HG03095 (cell line): ENCODE measurements at regions not wholly inside any gene's neighbourhood (a gene's known extent, or its start where the extent isn't known, plus 50 kb on each side); places are given as distances from the start of the nearest gene placed in this dataset.

Source experiments
- ATAC-seq: cut with Tn5 transposase; IDR thresholded peaks from one replicate; pipeline ENCODE4 v1.9.1; 2021; ENCODE audit warnings: moderate library complexity; ENCODE audit not compliant: unreplicated experiment

DNA sequence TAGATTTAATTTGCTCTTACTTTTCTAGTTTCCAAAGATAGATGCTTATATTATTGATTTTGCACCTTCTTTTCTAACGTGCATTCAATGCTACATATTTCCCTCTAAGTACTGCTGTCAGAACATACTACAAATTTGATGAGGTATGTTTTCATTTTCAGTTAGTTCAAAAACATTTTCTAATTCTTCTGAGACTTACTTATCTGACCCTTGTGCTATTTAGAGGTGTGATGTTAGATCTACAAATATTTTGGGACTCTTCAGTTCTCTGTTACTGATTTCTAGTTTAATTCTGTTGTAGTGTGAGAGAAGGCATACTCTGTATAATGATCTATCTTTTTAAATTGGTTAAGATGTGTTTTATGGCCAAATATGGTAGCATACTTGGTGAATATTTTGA, 97.8 kb upstream of the TMEM168 start:
- ATAC-seq = no peak

DNA sequence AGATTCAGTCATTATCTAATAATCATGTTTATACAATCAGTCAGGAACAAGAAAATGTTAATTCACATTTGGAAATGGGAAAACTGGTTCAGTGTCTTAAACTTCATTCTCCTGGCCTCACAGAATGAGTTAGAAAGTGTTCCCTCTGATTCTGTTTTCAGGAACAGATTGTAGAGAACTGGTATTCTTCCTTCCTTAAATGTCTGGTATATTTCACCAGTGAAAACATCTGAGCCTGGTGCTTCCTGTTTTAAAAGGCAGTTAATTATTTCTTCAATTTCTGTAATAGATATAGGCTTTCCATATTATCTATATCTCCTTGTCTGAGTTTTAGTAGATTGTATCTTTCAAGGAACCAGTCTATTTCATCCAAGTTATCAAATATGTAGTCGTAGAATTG, 97.1 kb upstream of the TMEM168 start:
- ATAC-seq = no peak

DNA sequence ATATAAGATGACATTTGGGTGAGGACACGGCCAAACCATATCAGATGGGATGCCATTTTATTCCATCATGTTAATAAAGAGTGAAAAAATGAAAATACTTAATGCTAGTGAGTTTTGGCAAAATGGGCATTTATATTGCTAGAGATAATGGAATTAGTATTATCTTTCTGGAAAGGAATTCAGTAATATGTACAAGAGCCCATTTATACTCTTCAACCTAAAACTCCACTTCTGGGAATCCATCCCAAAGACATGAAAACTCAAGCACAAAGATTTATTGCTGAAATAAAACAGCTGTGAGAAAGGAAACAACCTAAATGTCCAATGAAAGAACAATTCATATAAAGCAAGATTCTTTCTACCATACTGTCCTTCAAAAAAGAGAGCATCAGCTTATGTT, 96.0 kb upstream of the TMEM168 start:
- no peak for ATAC-seq

DNA sequence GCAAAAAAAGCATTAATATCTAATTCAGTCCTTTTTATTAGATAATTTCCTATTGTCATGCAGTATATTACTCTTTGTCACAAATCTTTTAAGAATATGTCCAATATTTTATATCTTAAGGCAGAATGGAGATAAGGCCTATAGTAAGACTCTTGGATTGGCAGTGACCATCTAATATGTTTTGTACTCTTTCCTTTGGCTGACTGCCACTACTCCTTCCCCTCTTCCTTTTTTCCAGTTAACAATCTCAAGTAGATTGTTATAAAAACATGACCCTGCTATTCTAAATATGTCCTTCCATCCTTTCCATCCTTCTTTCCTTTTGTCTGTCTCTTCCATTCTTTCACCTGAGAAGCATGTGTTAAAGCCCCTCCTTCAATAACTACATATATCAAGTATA, 92.8 kb upstream of the TMEM168 start:
- ATAC-seq = no peak

DNA sequence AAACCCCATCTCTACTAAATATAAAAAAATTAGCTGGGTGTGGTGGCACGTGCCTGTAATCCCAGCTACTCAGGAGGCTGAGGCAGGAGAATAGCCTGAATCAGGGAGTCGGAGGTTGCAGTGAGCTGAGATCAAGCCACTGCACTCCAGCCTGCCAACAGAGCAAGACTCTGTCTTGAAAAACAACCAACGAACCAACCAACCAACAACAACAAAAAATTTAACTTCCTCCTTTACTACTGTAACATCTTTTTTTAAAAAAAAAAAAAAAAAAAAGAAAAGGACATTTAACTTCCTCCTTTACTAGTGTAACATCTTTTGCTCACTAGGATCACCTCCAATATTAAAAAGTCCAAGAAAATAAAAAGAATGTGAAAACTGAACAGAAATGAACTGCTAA, 92.3 kb upstream of the TMEM168 start:
- ATAC-seq = no peak

DNA sequence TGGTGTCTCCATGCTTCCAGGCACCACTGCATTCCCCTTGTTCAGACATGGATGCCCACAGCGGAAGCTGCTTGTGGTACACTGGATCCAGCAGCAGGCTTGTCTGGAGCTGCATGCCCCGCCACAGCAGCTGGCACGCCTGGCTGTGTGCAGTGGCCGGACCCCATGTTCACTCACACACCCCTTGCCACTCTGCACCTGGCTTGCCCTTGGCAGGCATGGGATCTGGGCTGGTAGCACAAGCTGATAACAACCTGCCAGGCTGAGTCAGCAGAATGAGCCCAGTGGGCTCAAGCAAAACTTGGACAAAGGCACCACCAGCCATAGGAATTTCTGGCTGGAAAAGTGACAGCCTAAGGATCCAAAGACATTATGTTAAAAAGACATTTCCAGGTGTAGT, 91.8 kb upstream of the TMEM168 start:
- ATAC-seq = no peak

DNA sequence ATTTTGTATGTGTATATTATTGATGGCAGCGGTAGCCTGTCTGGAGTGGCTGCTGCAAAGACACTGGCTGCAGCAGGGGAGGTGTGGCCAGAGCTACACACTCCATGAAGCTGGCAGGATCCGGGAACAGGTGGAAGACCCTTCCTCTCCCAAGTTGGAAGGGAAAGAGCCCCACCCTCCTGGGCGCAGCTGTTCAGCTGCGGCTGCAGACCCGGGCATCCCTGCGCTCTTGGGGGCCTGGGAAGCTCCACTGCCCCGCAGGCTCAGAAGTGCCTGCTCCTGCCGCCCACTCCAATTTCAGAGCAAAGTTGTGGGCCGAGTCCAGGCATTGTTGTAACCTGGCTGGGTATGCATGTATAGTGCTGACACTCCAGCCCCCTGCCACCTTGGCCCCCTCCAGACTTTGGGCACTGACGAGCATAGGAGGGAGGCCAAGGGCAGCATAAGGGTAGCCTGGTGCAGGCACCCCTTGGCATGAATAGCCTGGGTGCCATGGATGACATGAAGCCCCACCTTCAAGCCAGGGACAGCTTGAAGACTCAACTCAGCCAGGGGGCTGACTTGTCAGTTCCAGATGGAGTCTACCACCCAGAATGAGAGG, 90.7 kb upstream of the TMEM168 start:
- ATAC-seq = no peak

DNA sequence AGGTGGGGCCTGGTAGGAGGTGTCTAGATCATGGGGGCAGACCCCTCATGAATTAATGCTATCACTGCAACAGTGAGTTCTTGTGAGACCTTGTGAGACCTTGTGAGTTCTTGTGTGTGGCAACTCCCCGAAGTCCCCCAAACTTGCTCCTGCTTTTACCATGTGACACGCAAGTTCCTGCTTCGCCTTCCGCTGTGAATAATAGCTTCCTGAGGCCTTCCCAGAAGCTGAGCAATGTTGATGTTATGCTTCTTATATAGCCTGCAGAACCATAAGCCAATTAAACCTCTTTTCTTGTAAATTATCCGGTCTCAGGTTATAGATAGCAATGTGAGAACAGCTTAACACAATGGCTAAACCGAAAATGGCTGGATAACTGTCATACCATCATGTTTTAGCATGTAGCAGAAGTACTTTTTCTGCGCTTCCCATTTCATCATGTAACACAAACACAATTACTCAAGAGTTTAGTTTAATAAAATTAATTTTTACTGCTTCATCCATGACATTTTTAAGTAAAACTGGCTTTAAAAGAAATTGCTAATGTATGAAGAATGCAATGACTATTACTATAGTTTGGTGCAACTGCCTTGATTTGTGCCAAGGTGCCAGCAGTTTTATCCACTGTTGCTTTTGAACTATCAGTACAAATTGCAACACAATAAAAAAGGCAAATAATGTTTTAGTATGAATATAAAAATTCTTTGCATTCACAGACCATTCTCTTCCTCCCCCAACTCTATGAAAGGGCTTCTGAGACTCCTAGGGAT, 87.7 kb upstream of the TMEM168 start:
- ATAC-seq = no peak

DNA sequence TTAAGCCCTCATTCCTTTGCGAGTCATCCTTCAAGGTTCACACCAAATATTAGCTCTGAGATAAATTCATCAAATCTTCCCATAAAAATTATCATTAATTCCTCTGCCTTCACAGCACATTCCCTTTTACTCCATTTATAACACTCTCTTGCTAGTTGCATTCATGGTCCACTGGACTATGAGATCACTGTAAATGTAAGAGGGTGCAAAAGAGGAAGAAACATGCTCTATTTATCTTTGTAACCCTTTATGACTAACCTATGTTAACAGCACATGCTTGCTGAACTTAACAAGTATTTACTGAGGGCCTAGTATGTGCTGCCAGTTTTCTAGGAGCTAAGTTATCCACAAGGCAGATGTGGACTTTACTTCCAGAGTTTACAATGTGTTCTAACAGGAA, 86.7 kb upstream of the TMEM168 start:
- no peak for ATAC-seq

DNA sequence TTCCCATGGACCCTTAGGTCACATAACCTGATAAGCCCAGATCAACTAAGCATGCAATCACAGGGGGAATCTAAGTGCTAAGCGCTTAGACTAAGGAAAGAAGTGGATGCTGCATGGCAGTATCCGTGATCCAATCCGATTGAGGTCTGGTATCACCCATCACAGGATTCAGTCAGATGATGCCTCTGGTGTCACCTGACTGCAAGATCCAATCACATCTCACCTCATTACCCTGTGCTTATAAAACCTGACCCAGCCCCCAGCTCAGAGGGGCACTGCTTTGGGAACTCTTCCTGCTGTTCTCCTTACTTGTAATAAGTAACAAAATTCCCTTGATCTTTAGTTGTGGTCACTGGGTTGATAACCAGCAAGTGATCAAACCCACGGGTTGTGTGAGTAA, 84.7 kb upstream of the TMEM168 start:
- ATAC-seq = no peak

DNA sequence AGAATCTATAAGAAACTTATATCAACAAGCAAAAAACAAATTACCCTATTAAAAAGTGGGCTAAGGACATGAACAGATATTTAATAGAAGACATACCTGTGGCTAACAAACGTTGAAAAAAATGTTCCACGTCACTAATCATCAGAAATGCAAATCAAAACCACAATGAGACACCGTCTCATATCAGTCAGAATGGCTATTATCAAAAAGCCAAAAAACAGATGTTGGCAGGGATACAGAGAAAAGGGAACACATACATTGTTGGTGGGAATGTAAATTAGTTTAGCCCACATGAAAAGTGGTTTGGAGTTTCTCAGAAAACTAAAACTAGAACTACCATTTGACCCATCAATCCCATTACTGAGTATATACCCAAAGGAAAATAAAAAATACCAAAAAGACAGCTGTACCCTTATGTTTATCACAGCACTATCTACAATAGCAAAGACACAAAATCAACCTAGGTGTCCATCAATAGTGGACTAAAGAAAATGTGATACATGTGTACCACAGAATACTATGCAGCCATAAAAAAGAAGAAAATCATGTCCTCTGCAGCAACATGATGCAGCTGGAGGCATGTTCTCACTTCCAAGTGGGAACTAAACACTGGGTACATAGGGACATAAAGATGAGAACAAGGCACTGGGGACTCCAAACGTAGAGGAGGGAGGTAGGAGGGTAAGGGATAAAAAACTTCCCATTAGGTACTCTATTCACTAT, 83.8 kb upstream of the TMEM168 start:
- ATAC-seq = no peak

DNA sequence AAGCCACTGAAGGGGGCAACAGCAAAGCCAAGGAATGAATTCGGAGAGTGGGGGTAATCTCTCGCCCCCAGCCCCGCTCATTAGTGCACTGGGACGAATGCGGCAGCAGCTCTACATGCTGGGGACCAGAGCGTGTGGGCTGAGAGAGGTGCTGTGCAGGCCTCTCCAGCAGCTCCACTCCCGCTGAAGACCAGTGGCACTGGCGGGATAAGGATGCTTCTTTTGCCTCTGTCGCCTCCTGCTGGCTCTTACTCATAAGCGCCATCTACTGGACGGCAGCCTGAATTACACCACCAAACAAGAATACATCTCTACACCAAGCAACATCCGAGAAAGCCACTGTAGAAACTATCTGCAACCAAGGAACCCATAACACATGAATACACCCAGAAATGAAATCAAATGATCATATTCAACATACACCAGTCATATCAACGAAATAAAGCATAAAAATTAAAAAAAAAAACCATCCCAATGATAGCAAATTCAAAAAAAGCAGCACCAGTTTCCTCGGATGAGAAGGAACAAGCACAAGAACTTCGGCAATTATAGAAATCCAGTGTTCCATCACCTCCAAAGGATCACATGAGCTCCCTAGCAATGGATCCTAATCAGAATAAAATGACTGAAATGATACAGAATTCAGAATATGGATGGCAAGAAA, 79.0 kb upstream of the TMEM168 start:
- no peak for ATAC-seq

DNA sequence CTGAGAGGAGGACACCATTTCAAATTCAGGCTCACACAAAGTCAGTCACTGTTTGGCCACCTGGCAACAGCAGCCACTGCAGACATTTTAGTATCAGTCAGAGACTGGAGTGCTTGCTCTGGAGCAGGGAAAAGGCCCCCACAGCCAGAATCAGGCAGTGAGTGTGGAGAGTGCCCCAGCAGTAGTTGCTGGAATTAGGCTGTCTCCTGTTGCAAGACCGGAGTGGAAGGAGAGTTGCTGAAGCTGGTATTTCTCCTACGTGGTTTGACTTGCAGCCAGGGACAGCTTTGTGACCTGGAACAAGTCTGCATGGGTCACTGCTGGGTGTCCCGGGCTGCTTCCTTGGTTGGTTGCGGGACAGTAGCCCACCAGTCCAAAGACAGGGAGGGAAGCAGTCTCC, 78.4 kb upstream of the TMEM168 start:
- ATAC-seq = no peak

DNA sequence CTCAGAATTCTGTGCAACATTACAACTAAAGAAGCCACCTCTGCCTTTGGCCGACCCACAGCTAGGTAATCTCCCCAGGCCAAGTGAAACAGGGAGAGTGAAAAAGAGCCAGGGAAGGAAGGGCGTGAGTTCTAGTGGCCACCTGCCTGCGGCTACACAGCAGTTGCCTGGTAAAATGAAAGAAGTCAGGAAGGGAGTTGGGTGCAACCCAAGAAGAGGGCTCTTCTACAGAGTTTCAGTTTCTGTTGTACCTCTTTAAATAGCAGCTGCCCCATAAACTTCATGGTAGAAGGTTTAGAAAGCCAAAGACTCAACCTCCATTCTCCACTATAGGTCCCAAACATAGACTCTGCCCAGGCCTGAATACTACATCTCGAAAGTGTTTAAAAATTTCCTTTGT, 76.2 kb upstream of the TMEM168 start:
- ATAC-seq = peak; percentile 89

DNA sequence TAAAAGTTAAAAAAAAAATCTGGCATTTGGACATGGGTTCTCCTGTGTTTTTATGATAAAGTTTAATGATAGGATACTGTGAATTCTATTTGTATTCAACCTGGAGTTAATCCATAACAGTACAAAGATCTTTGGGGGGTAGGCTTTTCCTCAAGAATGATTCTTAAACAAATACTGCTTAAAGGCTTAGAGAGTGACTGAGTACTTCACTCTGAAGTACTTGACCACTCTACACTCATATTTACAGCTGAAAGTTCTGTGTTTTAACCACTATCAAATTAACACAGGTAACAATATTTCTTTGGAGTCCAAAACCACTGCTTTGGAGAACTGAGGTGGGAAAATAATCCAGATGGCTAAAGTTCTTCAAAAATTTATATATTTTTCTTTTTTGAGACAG, 74.2 kb upstream of the TMEM168 start:
- ATAC-seq = no peak

DNA sequence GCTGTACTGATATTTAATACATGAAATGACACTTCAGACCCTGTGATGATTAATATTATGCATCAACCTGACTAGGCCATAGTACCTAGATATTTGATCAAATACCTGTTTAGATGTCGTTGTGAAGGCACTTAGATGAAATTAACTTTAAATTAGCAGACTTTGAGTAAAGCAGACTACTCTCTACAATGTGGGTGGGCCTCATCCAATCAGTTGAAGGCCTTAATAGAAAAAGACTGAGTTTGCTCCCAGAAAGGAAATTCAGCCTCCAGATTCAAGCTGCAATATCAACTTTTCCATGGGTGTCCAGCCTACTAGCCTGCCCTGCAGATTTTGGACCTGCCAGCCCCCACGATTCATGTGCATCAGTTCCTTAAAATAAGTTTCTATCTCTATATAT, 68.6 kb upstream of the TMEM168 start:
- ATAC-seq = no peak

DNA sequence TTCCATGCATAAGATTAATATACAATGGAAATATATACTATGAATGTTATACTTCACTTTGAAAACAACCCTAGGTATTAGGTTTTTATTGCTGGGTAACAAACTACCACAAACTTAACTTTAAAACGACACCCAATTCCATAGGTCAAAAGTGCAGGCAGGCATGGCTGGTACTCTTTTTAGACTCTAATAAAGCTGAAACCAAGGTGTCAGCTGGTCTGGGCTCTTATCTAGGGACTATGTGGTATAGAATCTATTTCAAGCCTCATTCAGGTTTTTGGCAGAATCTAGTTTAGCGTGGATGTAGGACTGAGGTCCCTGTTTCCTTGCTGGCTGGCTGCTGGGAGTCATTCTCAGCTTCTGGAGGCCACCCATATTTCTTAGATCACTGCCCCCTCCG, 65.0 kb upstream of the TMEM168 start:
- no peak for ATAC-seq

DNA sequence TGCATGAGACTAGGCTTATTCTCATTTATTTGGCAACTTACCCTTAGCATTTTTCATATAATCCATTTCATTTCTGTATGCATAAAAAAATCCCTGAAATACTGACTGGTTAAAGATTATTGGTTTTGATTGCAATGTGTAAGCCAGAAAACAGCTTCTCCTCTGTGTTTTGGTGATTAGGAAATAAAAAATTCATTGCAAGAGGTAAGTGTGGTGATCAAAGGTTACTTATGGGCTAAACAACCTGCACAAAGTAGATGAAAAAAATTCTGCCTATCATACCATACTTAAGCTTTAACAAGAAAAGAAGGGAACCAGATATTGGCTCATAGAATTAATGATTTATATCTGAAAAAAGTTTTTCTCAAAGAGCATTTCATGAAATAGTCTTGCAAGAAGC, 64.0 kb upstream of the TMEM168 start:
- no peak for ATAC-seq

DNA sequence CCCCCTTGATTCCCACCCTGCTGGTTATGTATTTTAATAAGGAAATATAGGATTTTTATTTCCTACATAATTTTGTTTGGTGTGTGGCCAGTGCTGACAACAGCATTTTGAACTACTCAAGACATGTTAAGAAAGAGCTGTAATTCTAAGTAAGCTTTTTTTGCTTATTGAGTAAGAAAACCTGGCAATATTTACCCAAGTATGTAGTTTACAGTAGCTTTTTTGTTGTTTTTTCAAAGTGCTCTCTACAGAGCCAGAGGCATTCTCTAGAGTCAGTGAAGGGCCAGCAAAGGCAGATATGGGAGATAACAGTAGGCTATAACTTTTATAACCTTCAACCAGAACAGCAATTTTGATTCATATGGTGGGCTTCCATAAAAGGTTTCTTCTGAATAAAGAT, 63.2 kb upstream of the TMEM168 start:
- no peak for ATAC-seq

DNA sequence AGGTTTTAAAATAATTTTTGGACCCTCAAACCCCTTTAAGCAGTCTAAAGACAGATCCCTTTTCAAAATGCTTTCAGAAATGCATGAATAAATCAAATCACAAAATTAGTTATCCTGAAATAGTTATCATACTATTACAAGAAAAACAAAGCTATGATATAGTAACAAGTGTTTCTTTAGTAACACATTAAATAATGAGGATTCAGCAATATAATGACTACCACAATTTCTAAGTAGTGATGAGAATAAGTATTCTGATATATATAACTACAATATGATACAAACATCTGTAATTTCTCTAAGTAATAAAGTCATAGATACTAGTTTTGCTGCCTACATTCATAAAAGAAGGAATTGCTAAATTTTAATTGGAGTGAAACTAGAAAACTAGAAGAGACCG, 53.0 kb upstream of the TMEM168 start:
- ATAC-seq = no peak
